H7 (cell line): ENCODE measurements at regions not wholly inside any gene's neighbourhood (a gene's known extent, or its start where the extent isn't known, plus 50 kb on each side); places are given as distances from the start of the nearest gene placed in this dataset.

Source experiments
- DNase-seq: peaks from one replicate; pipeline ENCODE4 v3.0.0; 2012
- H3K27me3 ChIP-seq: 2 replicates; pipeline ENCODE4 v1.6.0; 2011; ENCODE audit warnings: mild to moderate bottlenecking, low read length; ENCODE audit not compliant: control insufficient read depth, insufficient read depth
- H3K36me3 ChIP-seq: replicated peaks from 2 replicates; pipeline ENCODE4 v1.5.1; 2011; ENCODE audit warnings: low read length; ENCODE audit not compliant: control insufficient read depth, insufficient read depth
- H3K4me3 ChIP-seq: 2 replicates; pipeline ENCODE4 v1.5.1; 2011; ENCODE audit warnings: low read depth, mild to moderate bottlenecking, control low read depth, low read length, moderate library complexity; ENCODE audit not compliant: insufficient read depth

GRCh38 chr13:90700340-90700739 lies 647.1 kb upstream of the MIR17HG start:
- no peaks in the 10 kb centered on the region for H3K36me3 ChIP-seq
- no peak for DNase-seq
- no peak overlapping the region for H3K4me3 ChIP-seq
- H3K27me3 ChIP-seq: no peaks in the 10 kb centered on the region

- Histone ChIP-seq H3K36me3 (no peaks in the 10 kb centered on the region), H3K4me3 (no peak overlapping the region), H3K27me3 (no peaks in the 10 kb centered on the region)
- DNase-seq: no peak
These were observed 646.2 kb upstream of the MIR17HG start for GRCh38 chr13:90701264-90701663.

- H3K36me3 ChIP-seq: no peaks in the 10 kb centered on the region
- DNase-seq: no peak
- H3K4me3 ChIP-seq: no peak overlapping the region
- no peaks in the 10 kb centered on the region for H3K27me3 ChIP-seq
These were observed 645.4 kb upstream of the MIR17HG start for GRCh38 chr13:90702050-90702449.

- no peaks in the 10 kb centered on the region for H3K27me3 ChIP-seq
- H3K4me3 ChIP-seq: no peak overlapping the region
- no peaks in the 10 kb centered on the region for H3K36me3 ChIP-seq
- DNase-seq: no peak
These were observed 640.9 kb upstream of the MIR17HG start for GRCh38 chr13:90706631-90707030.

DNA sequence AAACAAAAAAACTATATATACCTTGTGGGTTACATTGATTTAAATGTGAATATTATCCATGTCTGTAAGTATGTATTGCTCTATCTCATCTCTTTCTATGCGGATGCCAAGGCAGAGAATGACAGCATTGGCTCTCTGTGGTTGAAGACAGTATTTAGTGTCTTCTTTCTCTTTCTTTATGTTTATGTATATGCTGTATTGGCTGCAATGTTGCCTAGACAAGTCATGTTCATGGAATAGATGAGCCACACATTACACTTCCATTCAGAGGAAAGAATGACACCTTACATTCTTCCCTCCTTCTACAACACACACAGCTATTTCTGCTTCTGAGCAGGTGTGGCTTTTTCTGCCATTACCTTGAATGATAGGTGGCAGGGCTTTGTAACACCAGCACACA lies 639.4 kb upstream of the MIR17HG start:
- DNase-seq: no peak
- Histone ChIP-seq H3K36me3 (no peaks in the 10 kb centered on the region), H3K27me3 (no peaks in the 10 kb centered on the region), H3K4me3 (no peak overlapping the region)

GRCh38 chr13:90709319-90709718 lies 638.2 kb upstream of the MIR17HG start:
- H3K27me3 ChIP-seq: no peaks in the 10 kb centered on the region
- no peak overlapping the region for H3K4me3 ChIP-seq
- no peaks in the 10 kb centered on the region for H3K36me3 ChIP-seq
- no peak for DNase-seq

DNA sequence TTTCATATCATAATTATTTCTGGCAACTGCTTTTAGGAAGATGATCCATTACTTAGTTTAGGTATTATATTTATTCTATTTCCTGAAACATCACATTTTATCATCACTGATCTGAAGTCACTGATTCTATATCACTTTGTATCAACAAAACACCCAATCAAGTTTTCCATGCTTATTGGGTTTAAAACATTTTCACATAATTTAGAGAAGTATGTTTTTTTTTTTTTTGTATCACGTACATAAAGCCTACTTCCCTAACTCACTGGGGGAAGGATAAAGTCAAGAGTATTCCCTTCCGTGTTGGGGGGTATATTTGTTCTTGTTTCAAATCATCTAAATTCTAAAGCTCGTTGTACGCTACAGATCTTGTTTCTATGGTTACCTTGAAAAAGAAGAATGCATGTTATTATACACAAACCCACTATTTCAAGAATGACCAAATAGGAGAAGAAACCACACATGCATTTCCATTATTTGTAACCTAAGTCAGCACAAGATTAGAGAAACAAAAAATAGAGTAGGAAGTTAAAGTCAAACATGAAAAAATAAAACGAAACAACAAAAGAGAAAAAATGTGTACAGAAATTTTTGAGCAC lies 637.2 kb upstream of the MIR17HG start:
- Histone ChIP-seq H3K36me3 (no peaks in the 10 kb centered on the region), H3K4me3 (no peak overlapping the region), H3K27me3 (no peaks in the 10 kb centered on the region)
- no peak for DNase-seq

DNA sequence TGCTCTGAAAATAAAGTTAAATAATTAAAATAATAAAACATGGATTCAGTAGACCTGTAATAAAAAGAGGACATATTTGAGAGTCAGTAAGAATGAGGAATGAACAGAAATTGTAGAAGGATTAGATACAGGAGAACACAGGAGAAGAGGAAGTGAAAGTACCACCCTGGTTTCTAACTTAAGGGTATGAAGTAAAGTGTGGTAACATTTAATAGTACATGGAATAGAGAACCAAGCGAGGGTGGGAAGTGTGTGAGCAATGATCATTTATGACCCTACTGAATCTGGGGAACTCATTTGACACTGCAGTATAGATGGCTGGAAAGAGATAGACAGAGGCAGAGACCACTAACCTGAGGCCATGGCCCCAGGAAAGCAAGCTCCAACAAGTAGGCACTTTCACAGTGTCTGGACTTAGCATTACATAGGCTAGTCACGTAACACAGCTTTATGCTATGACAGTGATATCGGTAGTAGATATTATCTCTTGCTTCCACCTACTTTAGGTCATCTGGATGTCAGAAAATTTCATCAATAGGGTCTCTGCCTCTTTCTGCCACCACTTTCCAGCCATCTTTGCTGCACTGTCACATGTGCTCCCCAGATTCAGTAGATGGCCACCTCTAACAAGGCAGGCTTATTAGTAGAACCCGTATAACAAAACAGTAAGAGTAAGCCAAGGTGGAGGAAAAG lies 633.9 kb upstream of the MIR17HG start:
- no peak for DNase-seq
- Histone ChIP-seq H3K36me3 (no peaks in the 10 kb centered on the region), H3K27me3 (no peaks in the 10 kb centered on the region), H3K4me3 (no peak overlapping the region)

DNA sequence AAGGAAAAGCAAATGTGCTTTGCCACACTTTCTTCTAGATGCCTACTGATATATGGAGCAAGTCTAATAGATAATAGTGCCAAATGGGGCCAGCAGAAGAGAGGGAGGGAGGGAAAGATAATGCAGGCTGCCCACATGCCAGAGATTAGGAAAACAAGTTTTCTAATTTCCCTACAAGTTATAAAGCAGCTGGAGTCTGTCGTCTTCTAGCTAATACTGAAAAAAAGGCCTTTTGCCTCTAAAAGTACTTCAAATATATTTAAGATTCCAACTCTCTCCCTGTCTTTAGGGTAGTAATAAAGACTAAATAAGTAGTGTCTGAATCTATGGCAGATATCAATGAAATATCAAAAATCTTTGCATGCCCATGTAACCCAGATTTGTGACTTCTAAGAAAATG lies 632.0 kb upstream of the MIR17HG start:
- Histone ChIP-seq H3K27me3 (no peaks in the 10 kb centered on the region), H3K4me3 (no peak overlapping the region), H3K36me3 (no peaks in the 10 kb centered on the region)
- no peak for DNase-seq

- no peak overlapping the region for H3K4me3 ChIP-seq
- no peak for DNase-seq
- no peaks in the 10 kb centered on the region for H3K36me3 ChIP-seq
- H3K27me3 ChIP-seq: no peaks in the 10 kb centered on the region
These were observed 630.0 kb upstream of the MIR17HG start for GRCh38 chr13:90717451-90717936.

- no peak overlapping the region for H3K4me3 ChIP-seq
- no peak for DNase-seq
- no peaks in the 10 kb centered on the region for H3K36me3 ChIP-seq
- no peaks in the 10 kb centered on the region for H3K27me3 ChIP-seq
These were observed 628.0 kb upstream of the MIR17HG start for GRCh38 chr13:90719461-90719860.

DNA sequence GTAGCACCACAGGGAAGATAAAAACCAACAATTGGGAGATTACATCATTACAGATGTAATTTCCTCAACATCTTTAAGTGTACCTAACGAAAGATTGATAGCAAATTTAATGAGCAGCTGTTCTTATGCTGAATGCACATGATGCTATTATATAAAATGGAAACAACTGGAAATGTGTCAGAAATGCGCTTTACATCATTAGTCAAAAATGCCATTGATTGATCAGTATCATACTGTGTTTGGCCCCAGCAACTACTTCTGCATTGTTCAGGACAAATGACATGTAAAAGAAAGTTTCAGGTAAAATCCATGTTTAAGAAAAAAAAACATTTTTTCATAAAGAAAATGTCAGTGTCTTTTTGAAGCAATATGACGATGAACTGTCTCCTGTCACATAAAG lies 625.5 kb upstream of the MIR17HG start:
- no peaks in the 10 kb centered on the region for H3K27me3 ChIP-seq
- H3K4me3 ChIP-seq: no peak overlapping the region
- DNase-seq: no peak
- no peaks in the 10 kb centered on the region for H3K36me3 ChIP-seq

- no peak overlapping the region for H3K4me3 ChIP-seq
- DNase-seq: no peak
- no peaks in the 10 kb centered on the region for H3K27me3 ChIP-seq
- no peaks in the 10 kb centered on the region for H3K36me3 ChIP-seq
These were observed 624.1 kb upstream of the MIR17HG start for GRCh38 chr13:90723381-90723780.

DNA sequence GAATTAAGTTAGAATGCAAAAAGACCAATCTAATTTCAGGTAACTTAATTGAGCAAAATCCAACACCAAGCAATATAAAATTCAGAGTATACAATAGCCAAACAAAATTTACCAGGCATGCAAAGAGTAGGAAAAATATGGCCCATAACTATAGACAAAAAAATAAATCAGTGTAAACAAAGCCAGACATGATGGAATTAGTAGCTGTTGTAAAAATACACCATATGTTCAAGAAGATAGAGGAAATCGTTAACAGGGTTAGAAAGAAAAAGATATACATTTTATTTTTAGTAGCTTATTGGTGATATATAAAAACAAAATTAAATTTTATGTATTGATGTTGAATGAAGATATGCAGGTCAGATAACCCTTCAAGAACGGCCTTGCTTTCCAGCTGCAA lies 621.1 kb upstream of the MIR17HG start:
- no peak for DNase-seq
- H3K4me3 ChIP-seq: no peak overlapping the region
- no peaks in the 10 kb centered on the region for H3K27me3 ChIP-seq
- H3K36me3 ChIP-seq: no peaks in the 10 kb centered on the region

GRCh38 chr13:90732049-90732448 lies 615.4 kb upstream of the MIR17HG start:
- Histone ChIP-seq H3K4me3 (no peak overlapping the region), H3K36me3 (no peaks in the 10 kb centered on the region), H3K27me3 (no peaks in the 10 kb centered on the region)
- DNase-seq: no peak
